KOPT-K1 (cell line): ENCODE measurements at regions not wholly inside any gene's neighbourhood (a gene's known extent, or its start where the extent isn't known, plus 50 kb on each side); places are given as distances from the start of the nearest gene placed in this dataset.

Source experiments
- H3K27ac ChIP-seq: fragments of 200-600 bp; sonication (generic); 2 replicates; pipeline ENCODE4 v1.5.1; 2016; ENCODE audit warnings: antibody characterized with exemption, mild to moderate bottlenecking, low read depth, low read length; ENCODE audit not compliant: poor library complexity, severe bottlenecking
- H3K36me3 ChIP-seq: fragments of 200-600 bp; sonication (generic); 2 replicates; pipeline ENCODE4 v1.5.1; 2017; ENCODE audit warnings: antibody characterized with exemption, mild to moderate bottlenecking, low read length, moderate library complexity; ENCODE audit not compliant: insufficient read depth
- H3K9me3 ChIP-seq: fragments of 200-600 bp; sonication (generic); 2 replicates; pipeline ENCODE4 v1.5.1; 2017; ENCODE audit warnings: antibody characterized with exemption, low read length, mild to moderate bottlenecking; ENCODE audit not compliant: insufficient read depth, poor library complexity, severe bottlenecking

DNA sequence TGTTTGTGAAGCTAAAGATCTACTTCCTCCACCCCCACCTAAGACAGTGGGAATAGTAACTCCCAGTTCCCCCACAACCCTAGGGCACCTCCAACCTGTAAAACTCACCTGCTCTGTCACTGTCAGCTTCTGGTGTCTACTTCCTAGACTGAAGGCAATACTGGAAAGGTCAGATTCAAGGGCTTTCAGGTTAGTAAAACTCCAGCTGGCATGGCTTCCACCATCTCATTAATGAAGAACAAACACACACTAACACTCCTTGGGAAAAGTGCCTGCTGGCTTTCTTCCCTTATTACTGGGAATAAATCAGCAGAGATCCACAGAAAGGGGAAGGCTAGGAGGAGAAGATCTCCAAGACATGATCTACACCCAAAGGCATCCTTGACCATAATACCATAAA, 109.9 kb downstream of the TMEM174 start:
- Histone ChIP-seq H3K36me3 (no peaks in the 10 kb centered on the region), H3K27ac (no peak overlapping the region), H3K9me3 (peaks cover 9% of the 10 kb centered on the region)

DNA sequence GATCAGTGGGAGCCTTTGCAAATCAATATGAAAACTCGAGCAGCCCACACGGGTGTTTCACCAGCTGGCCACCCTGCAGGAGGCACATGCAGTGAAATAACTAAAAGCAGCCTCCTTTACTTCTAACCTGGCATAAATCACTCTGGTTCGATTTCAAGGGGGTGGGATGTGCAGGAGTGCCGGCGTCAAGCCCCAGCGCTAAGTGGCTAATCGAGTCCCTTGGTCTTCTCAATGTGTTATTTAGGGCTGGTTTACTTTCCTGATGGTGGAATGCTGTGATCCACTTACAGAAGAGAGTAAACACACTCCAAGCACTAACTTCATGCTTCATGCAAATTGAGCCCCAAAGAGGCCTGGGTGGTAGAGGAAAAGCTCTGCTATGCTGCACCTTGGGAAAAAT, 109.4 kb downstream of the TMEM174 start:
- H3K27ac ChIP-seq: no peak overlapping the region
- H3K36me3 ChIP-seq: no peaks in the 10 kb centered on the region
- H3K9me3 ChIP-seq: peaks cover 9% of the 10 kb centered on the region

DNA sequence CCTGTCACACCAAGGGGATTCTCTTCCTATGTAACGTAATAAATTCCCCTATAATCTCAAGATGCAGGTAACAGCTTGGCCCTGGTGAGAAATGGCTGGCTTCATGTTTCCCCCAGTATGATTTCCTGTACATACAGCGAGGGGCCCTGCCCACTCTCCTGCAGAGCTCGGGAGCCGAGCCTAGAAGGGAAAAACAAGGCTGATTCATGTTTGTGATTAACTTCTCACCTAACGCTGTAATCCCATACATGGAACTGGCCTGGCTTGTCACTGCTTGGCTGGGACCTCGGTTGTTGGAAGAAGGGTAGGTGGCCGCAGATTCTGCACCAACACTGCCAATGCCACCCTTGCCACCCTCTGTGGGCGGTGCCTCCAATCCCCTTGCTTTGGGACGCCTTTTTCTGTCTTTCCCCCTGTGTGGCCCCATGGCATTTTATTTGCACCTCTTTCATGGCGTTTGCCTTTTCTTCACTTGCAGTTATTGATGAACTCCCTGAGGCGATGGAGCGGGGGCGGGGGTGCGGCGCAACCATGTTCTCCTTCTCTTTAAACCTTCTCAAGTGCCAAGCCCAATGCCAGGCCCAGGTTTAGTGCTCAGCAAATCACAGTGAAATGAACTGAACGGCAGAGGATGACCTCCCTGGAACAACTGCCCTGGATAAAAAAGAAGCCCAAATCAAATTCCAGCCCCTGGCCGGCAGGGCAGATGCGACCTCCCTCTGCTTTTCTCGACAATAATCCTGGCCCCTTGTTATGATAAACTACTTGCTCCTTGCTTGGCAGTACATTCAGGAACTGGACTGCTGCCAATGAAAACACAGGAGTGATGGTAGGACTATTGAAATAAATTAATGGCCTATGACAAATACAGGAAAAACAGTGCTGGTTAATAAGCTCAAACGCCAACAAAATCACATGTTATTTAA, 108.1 kb downstream of the TMEM174 start:
- peaks cover 4% of the 10 kb centered on the region for H3K9me3 ChIP-seq
- H3K27ac ChIP-seq: no peak overlapping the region
- H3K36me3 ChIP-seq: no peaks in the 10 kb centered on the region

DNA sequence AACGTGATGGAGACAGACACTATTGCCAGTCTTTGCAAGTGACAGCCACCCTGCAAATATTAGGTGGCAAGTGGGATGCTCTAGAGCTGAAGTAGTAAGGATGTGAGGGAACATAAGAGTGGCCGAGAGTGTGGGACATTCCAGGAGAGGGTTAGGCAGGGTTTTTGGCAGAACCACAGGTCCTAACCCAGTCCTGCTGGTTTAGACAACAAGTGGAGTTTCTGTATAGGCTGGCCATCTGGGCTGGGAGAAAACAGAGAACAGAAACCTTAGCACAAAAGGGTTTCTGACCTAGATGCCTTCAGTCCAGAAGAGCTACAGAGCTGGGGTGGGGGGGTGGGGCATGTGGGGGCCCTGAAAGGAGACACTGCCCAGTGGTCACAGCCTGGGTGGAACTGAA, 107.4 kb downstream of the TMEM174 start:
- Histone ChIP-seq H3K27ac (no peak overlapping the region), H3K36me3 (no peaks in the 10 kb centered on the region), H3K9me3 (peaks cover 4% of the 10 kb centered on the region)

DNA sequence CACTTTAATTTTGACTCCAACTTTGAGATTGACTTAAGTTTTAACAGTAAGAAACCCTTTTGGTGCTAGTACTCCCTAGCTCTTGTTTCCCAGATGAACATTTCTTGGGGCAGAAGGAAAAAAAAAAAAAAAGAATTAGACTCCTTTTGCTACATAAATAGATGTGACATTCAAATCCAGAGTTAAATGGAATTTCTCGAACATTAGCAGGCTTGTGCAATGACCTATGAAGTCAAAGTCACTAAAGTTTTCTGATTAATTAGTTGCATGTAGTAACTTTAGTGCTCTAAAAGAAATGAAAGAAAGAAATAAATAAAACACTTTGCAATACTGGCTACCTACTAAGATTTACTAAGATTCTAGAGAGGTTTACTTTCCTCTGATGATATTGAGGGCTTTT, 106.8 kb downstream of the TMEM174 start:
- H3K27ac ChIP-seq: no peak overlapping the region
- peaks cover 4% of the 10 kb centered on the region for H3K9me3 ChIP-seq
- no peaks in the 10 kb centered on the region for H3K36me3 ChIP-seq

DNA sequence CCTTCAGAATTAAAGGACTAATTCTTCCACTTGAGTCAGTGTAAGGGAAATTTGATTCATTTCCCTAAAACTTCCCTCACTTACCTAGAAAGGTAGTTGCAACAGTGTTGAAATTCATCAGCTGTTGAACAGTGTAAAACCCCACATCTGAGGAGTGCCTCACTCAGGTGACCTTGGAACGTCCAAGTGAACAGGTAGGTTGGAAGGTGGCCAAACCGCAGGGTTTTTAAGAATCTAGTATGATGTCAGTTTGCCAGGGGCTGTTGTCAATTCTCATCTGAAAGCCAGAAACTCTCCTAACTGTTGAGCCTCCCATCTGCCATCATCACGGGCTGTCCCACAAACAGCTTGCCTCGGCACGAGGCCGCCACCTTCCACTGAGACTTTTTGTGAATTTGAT, 105.7 kb downstream of the TMEM174 start:
- H3K27ac ChIP-seq: no peak overlapping the region
- H3K9me3 ChIP-seq: peaks cover 4% of the 10 kb centered on the region
- no peaks in the 10 kb centered on the region for H3K36me3 ChIP-seq

DNA sequence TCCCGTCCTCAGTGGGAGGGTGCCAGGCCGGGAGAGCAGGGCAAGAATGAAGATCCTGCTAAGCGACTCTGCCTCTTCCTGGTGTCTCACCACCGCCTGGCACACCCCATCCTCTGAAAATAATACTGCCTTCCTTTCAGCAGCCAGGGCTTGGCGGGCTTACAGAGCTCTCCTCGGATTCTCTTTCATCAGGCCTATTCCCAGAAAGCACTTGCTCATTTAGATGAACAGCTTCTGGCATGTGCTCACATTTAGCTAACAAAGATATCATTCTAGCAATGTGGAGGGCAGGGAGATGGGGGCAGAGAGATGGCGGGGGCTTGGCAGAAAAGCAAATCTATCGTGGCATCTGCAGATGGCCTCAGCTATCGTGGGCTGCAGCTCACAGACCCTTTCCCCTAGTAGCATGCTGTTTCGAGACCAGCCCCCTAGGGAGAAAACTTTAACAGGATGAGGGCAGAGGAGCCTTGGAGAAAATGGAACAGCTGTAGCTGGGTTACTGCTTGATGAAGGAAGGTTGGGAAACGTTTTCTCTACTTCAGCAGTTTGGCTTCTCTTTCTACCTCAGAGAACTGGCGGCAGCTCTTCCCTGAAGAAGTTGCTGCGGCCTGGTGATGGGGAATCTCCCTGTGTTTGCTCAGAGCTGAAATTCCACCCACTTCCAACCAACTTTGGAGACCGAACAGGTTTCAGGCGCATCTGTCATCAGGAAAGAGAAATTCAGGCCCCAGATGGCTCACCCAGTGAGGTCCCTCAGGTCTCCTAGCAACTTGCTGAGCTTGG, 102.1 kb downstream of the TMEM174 start:
- Histone ChIP-seq H3K9me3 (peaks cover 4% of the 10 kb centered on the region), H3K36me3 (no peaks in the 10 kb centered on the region), H3K27ac (no peak overlapping the region)

DNA sequence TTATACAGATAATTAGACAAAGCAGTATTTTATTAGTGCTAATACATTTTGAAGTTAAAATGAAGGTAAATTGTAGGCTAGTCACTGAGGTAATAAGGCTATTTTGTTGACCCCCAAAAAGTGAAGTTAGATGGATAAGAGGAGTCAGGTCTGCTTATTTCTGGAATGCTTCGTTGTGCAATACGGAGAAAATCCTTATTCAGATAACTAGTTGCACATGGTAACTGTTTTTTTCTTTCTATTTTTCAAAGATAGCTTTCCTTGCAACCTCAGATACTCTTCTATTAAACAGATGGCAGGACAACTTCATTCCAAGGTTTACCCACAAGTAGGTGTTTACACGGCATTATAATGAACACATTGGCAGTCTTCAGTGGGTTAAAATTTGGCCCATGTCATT, 101.1 kb downstream of the TMEM174 start:
- Histone ChIP-seq H3K36me3 (no peaks in the 10 kb centered on the region), H3K9me3 (peaks cover 2% of the 10 kb centered on the region), H3K27ac (no peak overlapping the region)

DNA sequence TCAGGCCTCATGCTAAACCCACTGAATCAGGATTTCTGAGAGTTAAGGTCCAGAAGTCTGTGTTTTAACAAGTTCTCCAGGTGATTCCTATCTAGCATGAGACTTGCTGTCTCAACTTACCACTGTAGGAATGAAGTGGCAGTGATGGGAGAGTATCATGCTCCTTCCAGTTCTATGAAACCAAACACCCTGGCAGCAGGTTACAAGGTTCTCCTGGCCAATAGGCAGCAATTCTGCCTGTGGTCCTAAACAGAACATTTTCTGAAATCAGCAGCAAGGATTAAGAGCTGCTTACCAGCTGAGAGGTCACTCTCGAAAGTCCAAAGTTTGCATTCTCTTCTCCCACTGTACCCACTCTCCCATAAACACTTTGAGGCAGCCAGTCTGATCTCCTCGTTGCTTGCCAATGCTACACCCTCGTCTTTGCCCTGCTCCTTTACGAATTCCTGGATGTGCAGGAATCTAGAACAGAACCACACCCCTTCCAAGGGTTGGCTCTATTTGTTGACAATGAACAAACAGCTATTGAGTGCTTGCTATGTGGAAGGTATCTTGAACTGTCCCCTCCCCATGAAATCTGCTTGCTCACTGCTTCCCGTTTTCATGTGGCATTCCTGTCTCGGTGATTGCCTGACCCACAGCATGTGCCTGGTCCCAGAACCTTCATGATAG, 100.5 kb downstream of the TMEM174 start:
- no peaks in the 10 kb centered on the region for H3K36me3 ChIP-seq
- no peaks in the 10 kb centered on the region for H3K9me3 ChIP-seq
- H3K27ac ChIP-seq: no peak overlapping the region

DNA sequence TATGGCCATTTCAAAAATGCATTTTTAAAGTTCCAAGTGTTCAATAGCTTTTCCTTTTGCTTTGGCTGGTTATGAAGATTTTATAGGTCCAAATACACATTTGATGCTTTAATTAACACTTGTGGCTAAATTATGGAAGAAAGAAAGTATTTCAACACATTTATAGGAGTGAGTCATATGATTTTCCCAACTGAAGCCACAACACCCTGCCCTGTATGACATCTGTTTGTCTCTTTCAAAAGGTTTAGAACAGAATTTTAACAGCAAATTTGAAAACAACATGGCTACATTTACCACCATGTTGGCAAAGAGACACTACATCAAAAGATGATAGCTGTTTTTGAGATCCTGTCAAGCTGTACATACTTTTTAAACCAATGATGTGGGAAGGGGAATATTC, 99.4 kb downstream of the TMEM174 start:
- H3K36me3 ChIP-seq: no peaks in the 10 kb centered on the region
- no peaks in the 10 kb centered on the region for H3K9me3 ChIP-seq
- H3K27ac ChIP-seq: no peak overlapping the region

DNA sequence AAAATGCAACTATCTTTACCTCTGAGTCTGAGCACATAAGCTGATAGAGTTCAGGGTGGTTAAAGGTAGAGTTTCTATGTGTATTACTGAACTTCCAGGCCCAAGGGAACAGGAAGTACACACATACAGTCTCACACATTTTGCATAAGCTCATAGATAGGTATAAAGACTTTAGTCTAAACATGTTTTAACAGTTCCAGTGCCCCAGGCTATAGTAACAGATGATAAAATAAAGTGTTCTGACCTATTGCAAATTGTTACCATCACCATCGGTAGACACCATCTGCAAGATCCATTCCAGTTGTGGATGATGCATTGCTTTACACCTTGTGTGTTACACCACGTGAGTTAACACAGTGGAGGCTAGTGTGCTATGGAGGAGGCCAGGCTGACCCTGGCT, 95.8 kb downstream of the TMEM174 start:
- no peaks in the 10 kb centered on the region for H3K36me3 ChIP-seq
- no peak overlapping the region for H3K27ac ChIP-seq
- H3K9me3 ChIP-seq: no peaks in the 10 kb centered on the region

DNA sequence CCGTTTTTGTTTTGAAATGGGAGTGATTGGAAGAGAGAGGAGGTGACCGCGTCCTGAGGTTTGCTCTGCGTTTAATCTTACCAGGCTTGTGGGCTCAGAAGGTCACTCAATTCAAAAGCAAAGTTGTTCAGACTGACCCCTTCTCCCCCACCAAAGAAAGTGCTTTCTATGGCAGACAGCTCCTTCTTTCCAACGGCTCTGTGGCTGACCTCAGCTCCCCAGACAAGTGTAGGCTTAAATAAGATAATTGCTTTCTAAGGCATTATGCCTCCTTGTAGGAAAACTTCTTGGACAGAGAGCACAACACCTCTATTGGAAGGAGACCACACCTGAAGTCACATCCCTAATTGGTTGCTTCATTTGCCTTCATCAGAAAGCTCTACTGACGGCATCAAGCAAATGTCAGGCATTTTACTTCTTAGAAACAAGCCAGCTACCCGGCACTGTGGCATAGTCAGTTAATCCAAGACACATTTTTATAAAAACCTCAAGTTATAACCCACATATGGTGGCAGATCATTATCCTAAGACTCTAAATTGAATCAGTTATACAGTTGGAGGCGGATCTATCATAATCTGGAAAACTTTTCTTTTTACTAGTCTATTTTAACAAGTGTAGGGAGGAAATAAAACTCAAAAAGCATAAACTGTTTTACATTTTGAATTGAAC, 94.9 kb downstream of the TMEM174 start:
- no peaks in the 10 kb centered on the region for H3K36me3 ChIP-seq
- no peak overlapping the region for H3K27ac ChIP-seq
- no peaks in the 10 kb centered on the region for H3K9me3 ChIP-seq

DNA sequence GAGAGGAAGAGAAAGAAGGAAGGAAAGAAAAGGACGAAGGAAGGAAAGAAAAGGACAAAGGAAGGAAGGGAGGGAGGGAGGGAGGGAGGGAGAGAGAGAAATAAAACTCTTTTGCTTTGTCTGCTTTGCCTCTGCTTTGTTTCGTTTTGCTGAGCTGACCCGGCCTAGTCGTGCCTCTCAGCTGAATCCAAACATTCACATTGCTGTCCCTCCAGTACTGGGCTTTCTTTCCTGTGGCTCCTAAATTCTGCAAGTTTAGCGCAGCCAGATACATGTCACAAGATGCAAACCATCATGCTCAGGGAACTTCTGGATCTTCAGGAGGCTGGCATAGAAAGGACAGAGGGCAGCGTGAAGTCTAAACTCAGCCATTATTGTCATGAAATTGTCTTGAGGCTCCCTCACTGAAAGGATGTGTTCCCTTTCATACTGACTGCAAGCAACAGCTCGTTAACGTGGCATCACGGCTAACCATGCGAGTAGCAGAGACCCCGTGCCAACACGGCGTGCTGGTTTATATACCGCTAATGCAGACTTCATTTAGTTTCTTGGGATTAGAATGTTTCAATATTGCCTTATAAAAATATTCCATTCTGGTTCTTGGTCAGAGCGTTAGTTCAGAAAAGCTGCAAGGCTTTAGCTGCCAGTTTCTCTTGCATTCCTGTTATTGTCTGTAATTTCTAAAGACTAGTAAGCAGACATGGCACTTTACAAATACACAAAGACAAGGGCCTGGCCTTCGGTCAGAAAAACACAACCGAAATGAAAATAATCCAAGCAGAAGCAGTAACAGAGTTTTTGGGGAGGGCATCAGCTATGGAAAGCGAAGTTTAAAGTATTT, 94.2 kb downstream of the TMEM174 start:
- no peaks in the 10 kb centered on the region for H3K9me3 ChIP-seq
- H3K27ac ChIP-seq: no peak overlapping the region

DNA sequence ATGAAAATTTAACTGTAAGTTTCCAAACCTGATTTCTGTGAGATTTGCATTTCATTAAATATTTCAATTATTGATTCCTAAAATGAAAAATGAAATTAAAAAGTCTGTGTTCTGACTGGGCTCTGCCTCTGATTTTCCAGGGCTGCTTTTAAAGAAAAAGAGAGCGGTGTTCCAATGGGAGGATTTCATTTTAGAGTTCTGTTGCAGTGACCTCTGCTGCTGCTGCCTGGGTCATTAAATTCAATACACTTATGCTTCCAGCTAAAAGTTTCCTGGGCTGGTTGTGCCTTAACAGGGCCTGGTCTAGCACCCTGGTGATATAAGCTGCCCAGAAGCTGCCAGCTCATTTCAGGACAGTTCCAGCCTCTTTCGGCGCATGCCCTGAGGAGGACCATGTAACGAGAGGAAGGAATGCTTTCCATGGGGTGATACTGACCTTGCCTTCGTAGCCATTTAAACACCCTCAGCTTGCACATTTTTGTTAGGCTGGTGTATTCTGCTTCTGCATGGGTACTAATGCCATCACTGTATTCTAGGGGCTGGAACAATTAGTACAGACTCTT, 93.3 kb downstream of the TMEM174 start:
- Histone ChIP-seq H3K27ac (no peak overlapping the region), H3K9me3 (no peaks in the 10 kb centered on the region), H3K36me3 (no peaks in the 10 kb centered on the region)

More for the DNA sequence above, 94.2 kb downstream of the TMEM174 start:
- H3K36me3 ChIP-seq: no peaks in the 10 kb centered on the region
